IMR-90 (cell line): ENCODE measurements at regions not wholly inside any gene's neighbourhood (a gene's known extent, or its start where the extent isn't known, plus 50 kb on each side); places are given as distances from the start of the nearest gene placed in this dataset.

Experiments
- ATAC-seq: fragments of 200-7000 bp; cut with Tn5 transposase; 2 replicates; pipeline ENCODE4 v1.9.1; 2020; ENCODE audit warnings: low read depth, mild to moderate bottlenecking, moderate library complexity
- BruUV-seq: library from RNA; stranded (reverse); fragments of 400-500 nt; replicated peaks from 2 replicates; lab custom pipeline; 2021; lab: Mats Ljungman, UMichigan
- CTCF ChIA-PET: fragments of 300-600 bp; formaldehyde crosslinking; extraction: SDS; loops from one replicate; lab custom pipeline; 2021; ENCODE audit warnings: antibody characterized with exemption; lab: Yijun Ruan, JAX
- POLR2A ChIA-PET: fragments of 300-600 bp; sonication (Branson Sonifier 250); formaldehyde crosslinking; loops from one replicate; lab custom pipeline; 2022; ENCODE audit warnings: antibody characterized with exemption; ENCODE audit not compliant: unreplicated experiment; lab: Charles Lee
- DNase-seq: peaks from one replicate; pipeline ENCODE4 v3.0.0; 2013
- H2AFZ ChIP-seq: replicated peaks from 2 replicates; pipeline ENCODE3; 2013; ENCODE audit warnings: low read length, mild to moderate bottlenecking; ENCODE audit not compliant: poor library complexity
- H2AK5ac ChIP-seq: 2 replicates; pipeline ENCODE4 v1.6.1; 2013; ENCODE audit warnings: low read depth, low read length, inconsistent platforms
- H2AK9ac ChIP-seq: replicated peaks from 2 replicates; pipeline ENCODE3; 2013; ENCODE audit warnings: mild to moderate bottlenecking, low read depth, low read length, moderate library complexity; ENCODE audit not compliant: poor library complexity
- H2BK120ac ChIP-seq: 2 replicates; pipeline ENCODE4 v1.6.1; 2013; ENCODE audit warnings: low read depth, low read length, inconsistent platforms
- H2BK15ac ChIP-seq: 3 replicates; pipeline ENCODE4 v1.6.1; 2013; ENCODE audit warnings: low read depth, low read length, inconsistent platforms
- H2BK20ac ChIP-seq: 2 replicates; pipeline ENCODE4 v1.6.1; 2013; ENCODE audit warnings: low read depth, mild to moderate bottlenecking, inconsistent platforms, low read length, moderate library complexity
- H2BK5ac ChIP-seq: 2 replicates; pipeline ENCODE4 v1.6.1; 2013; ENCODE audit warnings: mild to moderate bottlenecking, low read depth, low read length, inconsistent platforms; ENCODE audit not compliant: poor library complexity, severe bottlenecking
- H3K14ac ChIP-seq: replicated peaks from 2 replicates; pipeline ENCODE4 v1.6.1; 2013; ENCODE audit warnings: low read depth, low read length, inconsistent platforms
- H3K18ac ChIP-seq: 2 replicates; pipeline ENCODE4 v1.6.1; 2013; ENCODE audit warnings: low read depth, low read length, control low read depth
- H3K23ac ChIP-seq: 2 replicates; pipeline ENCODE4 v1.6.1; 2013; ENCODE audit warnings: low read depth, low read length, inconsistent platforms
- H3K27ac ChIP-seq: 2 replicates; pipeline ENCODE4 v1.5.1; 2013; ENCODE audit warnings: mild to moderate bottlenecking, control low read depth, low read length; ENCODE audit not compliant: insufficient read depth
- H3K27me3 ChIP-seq: 2 replicates; pipeline ENCODE4 v1.6.1; 2013; ENCODE audit warnings: low read length; ENCODE audit not compliant: control insufficient read depth, insufficient read depth
- H3K36me3 ChIP-seq: 2 replicates; pipeline ENCODE4 v1.6.1; 2013; ENCODE audit warnings: low read length, mixed read lengths; ENCODE audit not compliant: control insufficient read depth, insufficient read depth
- H3K4ac ChIP-seq: 2 replicates; pipeline ENCODE4 v1.6.1; 2013; ENCODE audit warnings: low read depth, low read length, inconsistent platforms
- H3K4me1 ChIP-seq: 2 replicates; pipeline ENCODE4 v1.6.1; 2013; ENCODE audit warnings: low read length, mixed read lengths; ENCODE audit not compliant: control insufficient read depth, insufficient read depth
- H3K4me2 ChIP-seq: 2 replicates; pipeline ENCODE4 v1.6.1; 2013; ENCODE audit warnings: low read depth, mild to moderate bottlenecking, control low read depth, low read length, moderate library complexity
- H3K4me3 ChIP-seq: 2 replicates; pipeline ENCODE4 v1.5.1; 2013; ENCODE audit warnings: low read depth, mild to moderate bottlenecking, control low read depth, low read length, moderate library complexity; ENCODE audit not compliant: insufficient read depth
- H3K56ac ChIP-seq: 2 replicates; pipeline ENCODE4 v1.6.1; 2013; ENCODE audit warnings: low read length, inconsistent platforms; ENCODE audit not compliant: insufficient read depth; ENCODE audit errors: extremely low read depth
- H3K79me1 ChIP-seq, 2 experiments: 2 replicates each; pipeline ENCODE4 v1.6.1; 2013; ENCODE audit warnings: low read length in 2 of 2, inconsistent platforms in 1 of 2, low read depth in 1 of 2
- H3K9ac ChIP-seq: 2 replicates; pipeline ENCODE4 v1.6.1; 2013; ENCODE audit warnings: low read depth, low read length, control low read depth
- H3K9me1 ChIP-seq: 2 replicates; pipeline ENCODE4 v1.6.1; 2013; ENCODE audit warnings: low read length, inconsistent platforms; ENCODE audit not compliant: insufficient read depth
- H3K9me3 ChIP-seq: 2 replicates; pipeline ENCODE4 v1.6.1; 2013; ENCODE audit warnings: low read length; ENCODE audit not compliant: control insufficient read depth, insufficient read depth
- H4K20me1 ChIP-seq: 2 replicates; pipeline ENCODE4 v1.6.1; 2013; ENCODE audit warnings: low read length, inconsistent platforms; ENCODE audit not compliant: insufficient read depth
- H4K5ac ChIP-seq: 2 replicates; pipeline ENCODE4 v1.6.1; 2013; ENCODE audit warnings: mild to moderate bottlenecking, low read depth, low read length, control low read depth
- H4K8ac ChIP-seq, 2 experiments: 2 replicates each; pipeline ENCODE4 v1.6.1; 2013; ENCODE audit warnings: low read depth in 2 of 2, low read length in 2 of 2, control low read depth in 1 of 2, inconsistent platforms in 1 of 2
- H4K91ac ChIP-seq: 2 replicates; pipeline ENCODE4 v1.6.1; 2013; ENCODE audit warnings: low read depth, low read length, inconsistent platforms; ENCODE audit not compliant: insufficient read depth
- BHLHE40 ChIP-seq: fragments of 150-350 bp; IDR thresholded peaks from 2 replicates; pipeline ENCODE4 v1.6.1; 2016; ENCODE audit warnings: mild to moderate bottlenecking, low read depth, low read length
- CEBPB ChIP-seq: IDR thresholded peaks from 2 replicates; pipeline ENCODE4 v1.6.1; 2012; ENCODE audit warnings: low read depth, low read length, improper control_type of control experiment
- CHD1 ChIP-seq: IDR thresholded peaks from 2 replicates; pipeline ENCODE4 v1.6.1; 2012; ENCODE audit warnings: low read depth, low read length, improper control_type of control experiment
- CTCF ChIP-seq: conservative IDR thresholded peaks from 2 replicates; pipeline ENCODE4 v1.5.1; 2012; ENCODE audit warnings: mild to moderate bottlenecking, low read depth, low read length, improper control_type of control experiment
- ELK1 ChIP-seq: fragments of 150-350 bp; IDR thresholded peaks from 2 replicates; pipeline ENCODE4 v1.6.1; 2016; ENCODE audit warnings: low read depth, mild to moderate bottlenecking, low read length, moderate library complexity, borderline replicate concordance
- FOS ChIP-seq: fragments of 150-350 bp; IDR thresholded peaks from 2 replicates; pipeline ENCODE4 v1.6.1; 2016; ENCODE audit warnings: low read depth, low read length
- MAFK ChIP-seq: IDR thresholded peaks from 2 replicates; pipeline ENCODE4 v1.6.1; 2012; ENCODE audit warnings: low read depth, low read length, improper control_type of control experiment
- MAZ ChIP-seq: IDR thresholded peaks from 2 replicates; pipeline ENCODE4 v1.6.1; 2012; ENCODE audit warnings: low read depth, mild to moderate bottlenecking, low read length, improper control_type of control experiment, moderate library complexity, borderline replicate concordance
- MXI1 ChIP-seq: IDR thresholded peaks from 2 replicates; pipeline ENCODE4 v1.6.1; 2012; ENCODE audit warnings: low read depth, mild to moderate bottlenecking, low read length, moderate library complexity, borderline replicate concordance
- NFE2L2 ChIP-seq: fragments of 150-350 bp; IDR thresholded peaks from 2 replicates; pipeline ENCODE4 v1.6.1; 2016; ENCODE audit warnings: low read depth, mild to moderate bottlenecking, low read length
- POLR2A ChIP-seq: IDR thresholded peaks from 2 replicates; pipeline ENCODE4 v1.6.1; 2012; ENCODE audit warnings: mild to moderate bottlenecking, low read depth, low read length
- RAD21 ChIP-seq: IDR thresholded peaks from 2 replicates; pipeline ENCODE4 v1.6.1; 2012; ENCODE audit warnings: low read length, improper control_type of control experiment
- RCOR1 ChIP-seq: IDR thresholded peaks from 2 replicates; pipeline ENCODE4 v1.6.1; 2012; ENCODE audit warnings: mild to moderate bottlenecking, low read length, improper control_type of control experiment; ENCODE audit not compliant: insufficient replicate concordance
- RFX5 ChIP-seq: IDR thresholded peaks from 2 replicates; pipeline ENCODE4 v1.8.0; 2012; ENCODE audit warnings: low read depth, mild to moderate bottlenecking, low read length, moderate library complexity
- SMC3 ChIP-seq: fragments of 150-350 bp; IDR thresholded peaks from 2 replicates; pipeline ENCODE4 v1.6.1; 2016; ENCODE audit warnings: low read depth, mild to moderate bottlenecking, antibody characterized with exemption, low read length, moderate library complexity
- dilution Hi-C: fragments of 300-500 bp; cut with HindIII; formaldehyde crosslinking; loops from one replicate; pipeline ENCODE4 v1.14.3; 2018; ENCODE audit warnings: low sequenced_read_pairs; ENCODE audit not compliant: unreplicated experiment
- in situ Hi-C: fragments of 300-500 bp; cut with MboI; formaldehyde crosslinking; loops from 3 replicates; pipeline ENCODE4 v1.14.3; 2019; ENCODE audit warnings: low sequenced_read_pairs, inconsistent platforms, mixed read lengths
- intact Hi-C: fragments of 100-400 bp; cut with micrococcal nuclease; formaldehyde crosslinking; loops from 2 replicates; pipeline ENCODE4 v1.10.0; 2022
- TF ChIP-seq, protein P1 (sequence below): fragments of 150-350 bp; IDR thresholded peaks from 2 replicates; pipeline ENCODE4 v1.6.1; 2017; ENCODE audit warnings: mild to moderate bottlenecking, antibody characterized with exemption, low read length, low read depth

GRCh38 chr2:7711167-7711566, 794.0 kb downstream of the RNF144A start:
- no TSS peak for BruUV-seq
- Histone ChIP-seq H2BK20ac (no peak overlapping the region), H3K27me3 (no peaks in the 10 kb centered on the region), H2AK9ac (no peak overlapping the region), H3K4ac (no peak overlapping the region), H3K4me1 (no peaks in the 10 kb centered on the region), H3K23ac (no peak overlapping the region), H3K56ac (no peak overlapping the region), H3K9ac (no peak overlapping the region), H4K8ac (no peak overlapping the region), H2AK5ac (no peak overlapping the region), H4K20me1 (no peaks in the 10 kb centered on the region), H2BK120ac (no peak overlapping the region), H4K91ac (no peak overlapping the region), H3K79me1 (no peaks in the 10 kb centered on the region), H4K5ac (no peak overlapping the region), H3K14ac (no peak overlapping the region), H3K9me3 (no peaks in the 10 kb centered on the region), H2BK5ac (no peak overlapping the region), H3K27ac (no peak overlapping the region), H2BK15ac (no peak overlapping the region), H3K18ac (no peak overlapping the region), H3K4me2 (no peak overlapping the region), H3K36me3 (no peaks in the 10 kb centered on the region), H3K4me3 (no peak overlapping the region), H2AFZ (no peak overlapping the region), H3K9me1 (no peaks in the 10 kb centered on the region)
- ChIA-PET CTCF (no interaction called here), POLR2A (no interaction called here)
- in situ Hi-C loops (no loop called here), dilution Hi-C loops (no loop called here), intact Hi-C loops (no loop called here)
- no peak for TF ChIP-seq RAD21
- no peak for TF ChIP-seq RCOR1
- no peak for TF ChIP-seq POLR2A
- TF ChIP-seq FOS = no peak
- TF ChIP-seq MXI1 = no peak
- no peak for TF ChIP-seq MAFK
- TF ChIP-seq MAZ = no peak
- no peak for TF ChIP-seq NFE2L2
- no peak for TF ChIP-seq ELK1
- TF ChIP-seq CHD1 = no peak
- TF ChIP-seq, protein P1, sequence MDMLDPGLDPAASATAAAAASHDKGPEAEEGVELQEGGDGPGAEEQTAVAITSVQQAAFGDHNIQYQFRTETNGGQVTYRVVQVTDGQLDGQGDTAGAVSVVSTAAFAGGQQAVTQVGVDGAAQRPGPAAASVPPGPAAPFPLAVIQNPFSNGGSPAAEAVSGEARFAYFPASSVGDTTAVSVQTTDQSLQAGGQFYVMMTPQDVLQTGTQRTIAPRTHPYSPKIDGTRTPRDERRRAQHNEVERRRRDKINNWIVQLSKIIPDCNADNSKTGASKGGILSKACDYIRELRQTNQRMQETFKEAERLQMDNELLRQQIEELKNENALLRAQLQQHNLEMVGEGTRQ = no peak
- TF ChIP-seq RFX5 = no peak
- no peak for TF ChIP-seq CEBPB
- TF ChIP-seq SMC3 = no peak
- no peak for TF ChIP-seq BHLHE40
- TF ChIP-seq CTCF = no peak
- DNase-seq = no peak
- no peak for ATAC-seq
